Large intestine (tissue), 3 donors: ENCODE measurements at regions not wholly inside any gene's neighbourhood (a gene's known extent, or its start where the extent isn't known, plus 50 kb on each side); places are given as distances from the start of the nearest gene placed in this dataset.

Source experiments
- DNase-seq, 2 donors: peaks; one replicate each; pipeline versions ENCODE4 v3.0.0 to v3.0.0-alpha.2; 2013
- H3K27ac ChIP-seq: one replicate; pipeline ENCODE4 v1.5.1; 2013; ENCODE audit warnings: low read length
- H3K27me3 ChIP-seq: 2 replicates; pipeline ENCODE4 v1.6.1; 2013; ENCODE audit warnings: low read length; ENCODE audit not compliant: control insufficient read depth, insufficient read depth
- H3K36me3 ChIP-seq: 2 replicates; pipeline ENCODE4 v1.6.1; 2013; ENCODE audit warnings: low read length; ENCODE audit not compliant: control insufficient read depth, insufficient read depth
- H3K4me1 ChIP-seq: one replicate; pipeline ENCODE4 v1.6.1; 2013; ENCODE audit warnings: low read length; ENCODE audit not compliant: control insufficient read depth, insufficient read depth
- H3K4me3 ChIP-seq: one replicate; pipeline ENCODE4 v1.5.1; 2013; ENCODE audit warnings: low read length
- H3K9me3 ChIP-seq: one replicate; pipeline ENCODE4 v1.6.1; 2013; ENCODE audit warnings: mild to moderate bottlenecking, low read depth, low read length, moderate library complexity; ENCODE audit not compliant: control insufficient read depth
- WGBS: methylation state at CpG from one replicate; pipeline ENCODE4 v1.1.5; 2013; ENCODE audit warnings: low lambda C conversion rate; ENCODE audit not compliant: insufficient coverage; 5-methylcytosine and 5-hydroxymethylcytosine counted together

- H3K4me3 ChIP-seq = no peak overlapping the region
These were observed 150.4 kb downstream of the C7orf25 start for GRCh38 chr7:42761486-42761885.

GRCh38 chr7:42758124-42758523 is 153.7 kb downstream of the C7orf25 start:
- no peaks in the 10 kb centered on the region for H3K36me3 ChIP-seq
- no CpG with 5 or more reads among the region's 1 CpG for WGBS
- no peaks in the 10 kb centered on the region for H3K27me3 ChIP-seq
- DNase-seq = no peak
- no peak overlapping the region for H3K4me3 ChIP-seq
- no peak overlapping the region for H3K27ac ChIP-seq
- H3K4me1 ChIP-seq = no peaks in the 10 kb centered on the region
- no peaks in the 10 kb centered on the region for H3K9me3 ChIP-seq

More at GRCh38 chr7:42761486-42761885, 150.4 kb downstream of the C7orf25 start:
- Histone ChIP-seq H3K27ac (no peak overlapping the region), H3K9me3 (no peaks in the 10 kb centered on the region), H3K36me3 (no peaks in the 10 kb centered on the region), H3K4me1 (no peaks in the 10 kb centered on the region), H3K27me3 (no peaks in the 10 kb centered on the region)
- DNase-seq = no peak
- WGBS = 100% methylated on average over 1 of the region's 1 CpG

- Histone ChIP-seq H3K27ac (no peak overlapping the region), H3K9me3 (no peaks in the 10 kb centered on the region), H3K4me1 (no peaks in the 10 kb centered on the region), H3K27me3 (no peaks in the 10 kb centered on the region), H3K36me3 (no peaks in the 10 kb centered on the region), H3K4me3 (no peak overlapping the region)
- DNase-seq = no peak
- no CpG with 5 or more reads among the region's 5 CpGs for WGBS
These were observed 155.0 kb downstream of the C7orf25 start for GRCh38 chr7:42756841-42757240.

GRCh38 chr7:42753811-42754363 is 158.0 kb downstream of the C7orf25 start:
- Histone ChIP-seq H3K36me3 (no peaks in the 10 kb centered on the region), H3K4me1 (no peaks in the 10 kb centered on the region), H3K27me3 (no peaks in the 10 kb centered on the region), H3K4me3 (no peak overlapping the region), H3K9me3 (no peaks in the 10 kb centered on the region), H3K27ac (no peak overlapping the region)
- no CpG with 5 or more reads among the region's 3 CpGs for WGBS
- DNase-seq = no peak

GRCh38 chr7:42753367-42753766 is 158.5 kb downstream of the C7orf25 start:
- no peak for DNase-seq
- Histone ChIP-seq H3K27me3 (no peaks in the 10 kb centered on the region), H3K27ac (no peak overlapping the region), H3K4me1 (no peaks in the 10 kb centered on the region), H3K4me3 (no peak overlapping the region), H3K36me3 (no peaks in the 10 kb centered on the region), H3K9me3 (no peaks in the 10 kb centered on the region)
- WGBS = no CpG with 5 or more reads among the region's 2 CpGs

GRCh38 chr7:42750172-42750571 is 161.7 kb downstream of the C7orf25 start:
- no peak for DNase-seq
- H3K27me3 ChIP-seq = no peaks in the 10 kb centered on the region
- no peaks in the 10 kb centered on the region for H3K36me3 ChIP-seq
- no peaks in the 10 kb centered on the region for H3K9me3 ChIP-seq
- WGBS = 86% methylated on average over 3 of the region's 4 CpGs
- H3K4me1 ChIP-seq = no peaks in the 10 kb centered on the region
- no peak overlapping the region for H3K27ac ChIP-seq
- H3K4me3 ChIP-seq = no peak overlapping the region

- 100% methylated on average over 1 of the region's 2 CpGs for whole genome bisulfite sequencing
- H3K36me3 ChIP-seq = no peaks in the 10 kb centered on the region
- no peak overlapping the region for H3K27ac ChIP-seq
- no peaks in the 10 kb centered on the region for H3K4me1 ChIP-seq
- H3K4me3 ChIP-seq = no peak overlapping the region
- no peaks in the 10 kb centered on the region for H3K27me3 ChIP-seq
- no peaks in the 10 kb centered on the region for H3K9me3 ChIP-seq
- no peak for DNase-seq
These were observed 164.8 kb downstream of the C7orf25 start for GRCh38 chr7:42747044-42747443.

- WGBS = no CpG with 5 or more reads among the region's 2 CpGs
- H3K27ac ChIP-seq = no peak overlapping the region
- H3K36me3 ChIP-seq = no peaks in the 10 kb centered on the region
These were observed 165.7 kb downstream of the C7orf25 start for GRCh38 chr7:42746214-42746613.

GRCh38 chr7:42745357-42746059 is 166.4 kb downstream of the C7orf25 start:
- DNase-seq = no peak
- no peaks in the 10 kb centered on the region for H3K9me3 ChIP-seq
- WGBS = no CpG with 5 or more reads among the region's 3 CpGs

More at GRCh38 chr7:42746214-42746613, 165.7 kb downstream of the C7orf25 start:
- no peak for DNase-seq
- H3K9me3 ChIP-seq = no peaks in the 10 kb centered on the region
- no peaks in the 10 kb centered on the region for H3K27me3 ChIP-seq
- no peaks in the 10 kb centered on the region for H3K4me1 ChIP-seq
- no peak overlapping the region for H3K4me3 ChIP-seq

GRCh38 chr7:42744746-42745145 is 167.1 kb downstream of the C7orf25 start:
- Histone ChIP-seq H3K4me1 (no peaks in the 10 kb centered on the region), H3K36me3 (no peaks in the 10 kb centered on the region), H3K9me3 (no peaks in the 10 kb centered on the region), H3K4me3 (no peak overlapping the region), H3K27me3 (no peaks in the 10 kb centered on the region), H3K27ac (no peak overlapping the region)
- DNase-seq = no peak
- 69% methylated on average over 3 of the region's 3 CpGs for WGBS

More at GRCh38 chr7:42745357-42746059, 166.4 kb downstream of the C7orf25 start:
- Histone ChIP-seq H3K27me3 (no peaks in the 10 kb centered on the region), H3K36me3 (no peaks in the 10 kb centered on the region), H3K4me3 (no peak overlapping the region), H3K27ac (no peak overlapping the region), H3K4me1 (no peaks in the 10 kb centered on the region)
